GM12874 (cell line): ENCODE measurements at regions not wholly inside any gene's neighbourhood (a gene's known extent, or its start where the extent isn't known, plus 50 kb on each side); places are given as distances from the start of the nearest gene placed in this dataset.

Experiments used
- CTCF ChIP-seq: IDR thresholded peaks from 2 replicates; pipeline ENCODE4 v1.5.1; 2011; ENCODE audit warnings: low read depth, mild to moderate bottlenecking, control low read depth, low read length, moderate library complexity; ENCODE audit not compliant: insufficient read depth

DNA sequence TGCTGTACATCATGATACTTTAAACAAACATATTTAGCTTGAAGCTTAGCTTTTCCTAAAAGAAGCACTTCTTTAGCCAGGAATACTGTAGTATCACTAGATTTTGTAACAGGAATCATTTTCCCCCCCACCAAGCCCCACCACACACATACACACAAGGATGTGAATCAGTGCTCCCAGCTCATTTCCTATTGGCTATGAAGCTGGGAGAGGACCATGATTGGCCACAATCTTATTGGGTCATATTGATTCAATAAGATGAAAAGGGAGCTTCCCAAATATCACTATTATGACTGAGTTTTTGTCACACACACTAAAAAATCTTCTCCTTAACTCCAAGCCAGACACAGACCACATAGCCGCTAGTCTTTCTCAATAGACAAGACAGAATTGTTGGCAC, 140.5 kb upstream of the TNFAIP3 start:
- no peak for TF ChIP-seq CTCF

DNA sequence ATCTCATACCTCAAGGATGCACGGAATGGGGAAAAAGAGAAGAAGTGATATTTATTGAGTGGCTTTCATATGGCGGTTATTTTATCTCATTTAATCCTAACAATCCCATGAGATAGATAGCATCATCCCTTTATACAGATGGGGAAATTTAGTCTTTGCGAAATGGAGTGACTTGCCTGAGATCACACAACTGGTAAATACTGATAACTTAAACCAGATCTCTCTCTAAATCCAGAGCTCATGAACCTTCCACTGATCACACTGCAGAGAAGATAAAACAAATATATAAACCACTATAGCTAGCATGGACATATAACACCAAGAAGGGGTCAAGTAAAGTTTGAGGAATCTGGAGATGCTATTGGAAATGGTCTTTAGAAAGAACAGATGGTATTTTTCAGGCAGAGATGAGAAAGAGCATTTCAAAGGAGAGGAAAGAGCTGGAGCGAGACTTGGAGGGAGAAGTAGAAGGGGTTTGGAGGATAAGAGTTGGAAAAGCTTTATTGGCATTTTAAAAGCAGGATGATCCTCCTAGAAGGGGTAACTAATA, 139.8 kb upstream of the TNFAIP3 start:
- no peak for TF ChIP-seq CTCF

DNA sequence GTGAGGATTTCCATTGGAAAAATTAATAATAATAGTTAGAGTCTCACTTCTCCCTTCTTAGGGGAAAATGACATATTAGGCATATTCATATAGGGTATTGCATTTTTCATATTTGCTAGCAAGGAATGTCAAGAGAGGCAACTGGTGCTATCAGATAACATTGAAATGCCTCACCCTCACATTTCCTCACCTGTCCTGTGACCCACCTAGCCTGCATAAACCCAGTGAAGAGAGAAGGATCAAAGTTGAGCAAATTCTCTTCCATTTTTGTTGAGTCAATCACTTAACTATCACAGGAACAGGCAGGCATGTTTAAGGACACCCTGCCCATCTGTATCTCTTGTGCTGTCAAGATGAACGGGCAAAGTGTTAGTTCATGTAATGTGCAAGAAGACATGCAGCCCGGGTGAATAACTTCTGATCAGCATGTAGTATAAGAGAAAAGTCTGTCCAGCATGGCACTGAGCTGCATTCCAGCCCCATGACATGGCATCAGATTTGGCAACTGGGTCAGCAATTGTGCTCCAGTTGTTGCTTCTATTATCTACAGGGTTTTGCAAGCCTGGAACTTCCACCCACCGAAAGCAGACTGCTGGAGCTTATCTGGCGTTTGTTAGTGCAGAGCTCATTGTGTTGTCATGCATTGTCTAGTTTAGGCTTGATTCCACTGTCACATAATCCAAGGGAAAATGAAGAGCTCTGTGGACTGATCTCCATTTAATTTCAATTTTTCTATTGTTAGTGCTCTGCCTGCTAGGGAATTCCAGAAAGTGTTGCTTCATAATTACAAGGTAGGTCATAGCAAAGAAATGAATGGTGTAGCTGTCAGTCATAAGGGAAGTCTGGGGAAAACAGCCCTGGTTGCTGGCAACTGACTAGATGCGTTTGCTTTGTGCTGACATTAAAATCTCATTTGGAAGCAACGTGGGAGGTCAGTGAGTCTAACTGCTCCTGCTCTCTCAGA, 138.4 kb upstream of the TNFAIP3 start:
- TF ChIP-seq CTCF = no peak

- no peak for TF ChIP-seq CTCF
Observed at GRCh38 chr6:137729866-137730629, 137.0 kb upstream of the TNFAIP3 start.

GRCh38 chr6:137731600-137731959, 135.5 kb upstream of the TNFAIP3 start:
- no peak for TF ChIP-seq CTCF

- no peak for TF ChIP-seq CTCF
Observed at GRCh38 chr6:137731960-137732616, 135.0 kb upstream of the TNFAIP3 start.

DNA sequence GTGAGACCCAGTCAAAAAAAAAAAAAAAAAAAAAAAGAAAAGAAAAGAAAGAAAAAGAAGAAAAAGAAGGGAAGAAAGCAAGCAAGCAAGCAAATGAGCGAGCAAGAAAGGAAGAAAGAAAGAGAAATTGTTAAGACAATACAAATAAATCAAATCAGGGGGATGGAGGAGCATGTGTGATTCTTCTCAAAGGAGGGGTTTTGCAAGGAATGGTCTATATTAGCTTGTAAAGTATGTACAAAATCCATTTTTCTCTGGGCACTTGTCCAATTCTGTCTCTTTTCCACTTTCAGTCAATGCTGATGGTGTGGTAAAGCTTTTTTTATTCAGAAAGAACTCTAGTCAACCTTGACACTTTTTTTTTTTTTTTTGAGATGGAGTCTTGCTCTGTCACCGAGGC, 133.7 kb upstream of the TNFAIP3 start:
- no peak for TF ChIP-seq CTCF
